Esophagus muscularis mucosa (tissue), 3 donors: ENCODE measurements at regions not wholly inside any gene's neighbourhood (a gene's known extent, or its start where the extent isn't known, plus 50 kb on each side); places are given as distances from the start of the nearest gene placed in this dataset.

Experiments used
- POLR2A ChIP-seq: fragments of 450-650 bp; IDR thresholded peaks from one replicate; pipeline ENCODE4 v1.6.1; 2017; ENCODE audit warnings: antibody characterized with exemption, moderate library complexity, mild to moderate bottlenecking, low read depth
- TF ChIP-seq, protein P1 (sequence below), 3 experiments: fragments of 200-600 bp in 2 of 3; fragments of 450-650 bp in 1 of 3; sonication (generic) in 2 of 3; IDR thresholded peaks; one replicate each; pipeline ENCODE4 v1.5.1; 2017 to 2019; ENCODE audit warnings: antibody characterized with exemption in 3 of 3, mild to moderate bottlenecking in 2 of 3, moderate library complexity in 1 of 3

DNA sequence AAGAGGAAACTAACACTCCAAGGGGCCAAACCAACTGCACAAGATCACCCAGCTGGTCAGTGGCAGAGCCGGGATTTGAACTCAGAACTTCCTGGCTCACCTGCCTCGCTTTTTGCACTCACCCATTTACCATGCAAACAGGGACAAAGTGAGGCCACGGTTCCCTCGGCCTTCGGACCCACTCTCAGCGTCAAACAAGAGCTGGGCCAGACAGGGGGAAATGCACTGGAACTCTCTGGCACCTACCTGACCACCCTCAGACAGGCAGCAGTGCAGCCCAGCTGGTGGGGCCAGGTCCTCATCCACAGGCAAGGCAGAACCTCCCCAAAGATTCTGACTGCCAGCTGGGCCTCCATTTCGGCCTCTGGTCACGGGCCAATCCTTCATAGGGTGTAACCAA is 93.7 kb upstream of the SRSF6 start:
- TF ChIP-seq, protein P1, sequence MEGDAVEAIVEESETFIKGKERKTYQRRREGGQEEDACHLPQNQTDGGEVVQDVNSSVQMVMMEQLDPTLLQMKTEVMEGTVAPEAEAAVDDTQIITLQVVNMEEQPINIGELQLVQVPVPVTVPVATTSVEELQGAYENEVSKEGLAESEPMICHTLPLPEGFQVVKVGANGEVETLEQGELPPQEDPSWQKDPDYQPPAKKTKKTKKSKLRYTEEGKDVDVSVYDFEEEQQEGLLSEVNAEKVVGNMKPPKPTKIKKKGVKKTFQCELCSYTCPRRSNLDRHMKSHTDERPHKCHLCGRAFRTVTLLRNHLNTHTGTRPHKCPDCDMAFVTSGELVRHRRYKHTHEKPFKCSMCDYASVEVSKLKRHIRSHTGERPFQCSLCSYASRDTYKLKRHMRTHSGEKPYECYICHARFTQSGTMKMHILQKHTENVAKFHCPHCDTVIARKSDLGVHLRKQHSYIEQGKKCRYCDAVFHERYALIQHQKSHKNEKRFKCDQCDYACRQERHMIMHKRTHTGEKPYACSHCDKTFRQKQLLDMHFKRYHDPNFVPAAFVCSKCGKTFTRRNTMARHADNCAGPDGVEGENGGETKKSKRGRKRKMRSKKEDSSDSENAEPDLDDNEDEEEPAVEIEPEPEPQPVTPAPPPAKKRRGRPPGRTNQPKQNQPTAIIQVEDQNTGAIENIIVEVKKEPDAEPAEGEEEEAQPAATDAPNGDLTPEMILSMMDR (IDR thresholded peaks at IDR 0.05): no peak
- TF ChIP-seq POLR2A: no peak
